ENCODE measurements at regions not wholly inside any gene's neighbourhood (a gene's known extent, or its start where the extent isn't known, plus 50 kb on each side); places are given as distances from the start of the nearest gene placed in this dataset.

DNA sequence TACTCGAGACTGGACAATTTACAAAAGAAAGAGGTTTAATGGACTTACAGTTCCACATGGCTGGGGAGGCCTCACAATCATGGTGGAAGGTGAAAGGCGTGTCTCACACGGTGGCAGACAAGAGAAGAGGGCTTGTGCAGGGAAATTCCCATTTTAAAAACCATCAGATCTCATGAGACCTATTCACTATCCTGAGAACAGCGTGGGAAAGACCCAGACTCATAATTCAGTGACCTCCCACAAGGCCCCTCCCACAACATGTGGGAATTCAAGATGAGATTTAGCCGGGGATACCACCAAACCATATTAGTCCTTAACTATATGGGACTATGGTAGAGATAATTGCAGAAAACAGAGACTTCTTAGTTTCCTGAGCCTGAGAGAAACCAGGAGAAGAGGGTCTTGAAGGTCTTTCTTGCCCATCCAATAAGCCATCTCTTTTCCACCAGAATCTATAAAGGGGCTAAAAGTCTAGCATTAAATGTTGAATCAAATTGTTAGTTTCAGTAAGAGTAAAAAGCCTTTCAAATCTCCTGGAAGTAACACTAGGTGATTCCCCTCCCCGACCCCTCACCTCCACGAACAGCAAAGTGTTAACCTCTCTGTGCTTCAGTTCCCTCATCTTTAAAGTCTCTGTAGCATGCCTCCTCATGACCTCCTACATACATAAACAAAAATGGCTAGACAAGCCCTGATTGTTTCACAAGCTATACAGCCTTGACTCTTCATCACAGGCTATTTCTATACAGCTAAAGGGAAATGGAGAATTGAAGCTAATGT lies 259.1 kb downstream of the TMEM167A start:
- TF ChIP-seq, protein P1, sequence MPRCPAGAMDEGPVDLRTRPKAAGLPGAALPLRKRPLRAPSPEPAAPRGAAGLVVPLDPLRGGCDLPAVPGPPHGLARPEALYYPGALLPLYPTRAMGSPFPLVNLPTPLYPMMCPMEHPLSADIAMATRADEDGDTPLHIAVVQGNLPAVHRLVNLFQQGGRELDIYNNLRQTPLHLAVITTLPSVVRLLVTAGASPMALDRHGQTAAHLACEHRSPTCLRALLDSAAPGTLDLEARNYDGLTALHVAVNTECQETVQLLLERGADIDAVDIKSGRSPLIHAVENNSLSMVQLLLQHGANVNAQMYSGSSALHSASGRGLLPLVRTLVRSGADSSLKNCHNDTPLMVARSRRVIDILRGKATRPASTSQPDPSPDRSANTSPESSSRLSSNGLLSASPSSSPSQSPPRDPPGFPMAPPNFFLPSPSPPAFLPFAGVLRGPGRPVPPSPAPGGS (IDR thresholded peaks at IDR 0.05): no peak
- 46% methylated on average over 7 of the region's 7 CpGs for WGBS (ENCODE audit: missing lambda C conversion rate)
- Histone ChIP-seq H3K27ac (no peak overlapping the region), H3K4me2 (no peak overlapping the region), H3K9me3 (no peaks in the 10 kb centered on the region), H3K4me3 (no peak overlapping the region), H3K4me1 (no peaks in the 10 kb centered on the region)
- ATAC-seq (no peak), DNase-seq (ENCODE audit: low read depth in 1 of 2, low spot score in 1 of 2) (no peak), FAIRE-seq (no peak)
- POLR2A ChIA-PET: no interaction called here
- CTCF ChIA-PET: no interaction called here

DNA sequence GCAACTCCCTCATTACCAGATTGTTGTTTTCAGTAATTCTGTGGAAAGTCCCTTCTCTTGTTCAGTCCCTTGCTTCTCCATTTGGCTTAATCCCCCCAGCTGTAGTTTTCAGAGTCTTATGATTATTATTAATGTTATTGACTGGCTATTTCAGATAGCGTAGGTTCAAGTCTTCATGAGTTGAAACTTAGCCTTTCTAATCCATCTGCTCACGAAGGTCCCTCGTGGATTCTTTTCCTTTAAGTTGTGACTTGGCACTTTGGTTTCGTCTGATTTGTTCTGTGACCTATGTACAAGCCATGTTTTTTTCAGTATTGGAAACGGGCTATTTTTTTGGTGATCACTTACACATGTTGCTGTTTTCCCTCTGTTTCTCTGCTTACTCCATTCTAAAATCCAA lies 260.3 kb downstream of the TMEM167A start:
- H3K9me3 ChIP-seq: no peaks in the 10 kb centered on the region
- FAIRE-seq (no peak), ATAC-seq (no peak), DNase-seq (ENCODE audit: low read depth in 1 of 2, low spot score in 1 of 2) (no peak)
- ChIA-PET CTCF (interaction anchor here (1.8 kb wide), 1 partner anchor 9 kb away, joined by 4 read pairs; no protein-coding TSS in a partner anchor), POLR2A (no interaction called here)
- H3K4me2 ChIP-seq: no peak overlapping the region
- H3K4me1 ChIP-seq: no peaks in the 10 kb centered on the region
- H3K4me3 ChIP-seq: no peak overlapping the region
- WGBS (ENCODE audit: missing lambda C conversion rate): 50% methylated on average over 5 of the region's 5 CpGs
- no peak overlapping the region for H3K27ac ChIP-seq
- TF ChIP-seq KDM1A (IDR thresholded peaks at IDR 0.05; ENCODE audit: low read depth) (no peak), RAD21 (conservative IDR thresholded peaks at IDR 0.05 in 1 of 2, IDR thresholded peaks at IDR 0.05 in 1 of 2) (no peak), KDM5A (IDR thresholded peaks at IDR 0.05) (no peak), GATA3 (IDR thresholded peaks at IDR 0.05; ENCODE audit: borderline replicate concordance) (no peak), ZSCAN20 (CRISPR knock-in tag; IDR thresholded peaks at IDR 0.05) (no peak), CBX2 (IDR thresholded peaks at IDR 0.05; ENCODE audit: borderline replicate concordance, low read depth) (no peak), NPAS2 (CRISPR knock-in tag; IDR thresholded peaks at IDR 0.05; ENCODE audit: borderline replicate concordance) (no peak), NR3C1 (IDR thresholded peaks at IDR 0.05) (no peak), EHMT2 (IDR thresholded peaks at IDR 0.05; ENCODE audit: low read depth) (no peak), MAZ (IDR thresholded peaks at IDR 0.05; ENCODE audit: borderline replicate concordance, low read depth, low read length) (no peak), CEBPB (IDR thresholded peaks at IDR 0.05) (no peak), RCOR1 (IDR thresholded peaks at IDR 0.05; ENCODE audit: low read depth, low read length) (no peak), RARB (CRISPR knock-in tag; IDR thresholded peaks at IDR 0.05) (no peak), CHD4 (IDR thresholded peaks at IDR 0.05; ENCODE audit: borderline replicate concordance) (no peak), JUN (IDR thresholded peaks at IDR 0.05) (no peak), POLR2A (IDR thresholded peaks at IDR 0.05; ENCODE audit: low read length) (no peak), RNF2 (IDR thresholded peaks at IDR 0.05; ENCODE audit: borderline replicate concordance, low read depth) (no peak)
- TF ChIP-seq, protein P2, sequence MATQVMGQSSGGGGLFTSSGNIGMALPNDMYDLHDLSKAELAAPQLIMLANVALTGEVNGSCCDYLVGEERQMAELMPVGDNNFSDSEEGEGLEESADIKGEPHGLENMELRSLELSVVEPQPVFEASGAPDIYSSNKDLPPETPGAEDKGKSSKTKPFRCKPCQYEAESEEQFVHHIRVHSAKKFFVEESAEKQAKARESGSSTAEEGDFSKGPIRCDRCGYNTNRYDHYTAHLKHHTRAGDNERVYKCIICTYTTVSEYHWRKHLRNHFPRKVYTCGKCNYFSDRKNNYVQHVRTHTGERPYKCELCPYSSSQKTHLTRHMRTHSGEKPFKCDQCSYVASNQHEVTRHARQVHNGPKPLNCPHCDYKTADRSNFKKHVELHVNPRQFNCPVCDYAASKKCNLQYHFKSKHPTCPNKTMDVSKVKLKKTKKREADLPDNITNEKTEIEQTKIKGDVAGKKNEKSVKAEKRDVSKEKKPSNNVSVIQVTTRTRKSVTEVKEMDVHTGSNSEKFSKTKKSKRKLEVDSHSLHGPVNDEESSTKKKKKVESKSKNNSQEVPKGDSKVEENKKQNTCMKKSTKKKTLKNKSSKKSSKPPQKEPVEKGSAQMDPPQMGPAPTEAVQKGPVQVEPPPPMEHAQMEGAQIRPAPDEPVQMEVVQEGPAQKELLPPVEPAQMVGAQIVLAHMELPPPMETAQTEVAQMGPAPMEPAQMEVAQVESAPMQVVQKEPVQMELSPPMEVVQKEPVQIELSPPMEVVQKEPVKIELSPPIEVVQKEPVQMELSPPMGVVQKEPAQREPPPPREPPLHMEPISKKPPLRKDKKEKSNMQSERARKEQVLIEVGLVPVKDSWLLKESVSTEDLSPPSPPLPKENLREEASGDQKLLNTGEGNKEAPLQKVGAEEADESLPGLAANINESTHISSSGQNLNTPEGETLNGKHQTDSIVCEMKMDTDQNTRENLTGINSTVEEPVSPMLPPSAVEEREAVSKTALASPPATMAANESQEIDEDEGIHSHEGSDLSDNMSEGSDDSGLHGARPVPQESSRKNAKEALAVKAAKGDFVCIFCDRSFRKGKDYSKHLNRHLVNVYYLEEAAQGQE (IDR thresholded peaks at IDR 0.05): no peak
- TF ChIP-seq, protein P3, sequence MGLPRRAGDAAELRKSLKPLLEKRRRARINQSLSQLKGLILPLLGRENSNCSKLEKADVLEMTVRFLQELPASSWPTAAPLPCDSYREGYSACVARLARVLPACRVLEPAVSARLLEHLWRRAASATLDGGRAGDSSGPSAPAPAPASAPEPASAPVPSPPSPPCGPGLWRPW (IDR thresholded peaks at IDR 0.05): no peak
- TF ChIP-seq, protein P4, sequence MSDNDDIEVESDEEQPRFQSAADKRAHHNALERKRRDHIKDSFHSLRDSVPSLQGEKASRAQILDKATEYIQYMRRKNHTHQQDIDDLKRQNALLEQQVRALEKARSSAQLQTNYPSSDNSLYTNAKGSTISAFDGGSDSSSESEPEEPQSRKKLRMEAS (IDR thresholded peaks at IDR 0.05): no peak
